IMR-90 (cell line): ENCODE measurements at regions not wholly inside any gene's neighbourhood (a gene's known extent, or its start where the extent isn't known, plus 50 kb on each side); places are given as distances from the start of the nearest gene placed in this dataset.

Experiments
- ATAC-seq: fragments of 200-7000 bp; cut with Tn5 transposase; 2 replicates; pipeline ENCODE4 v1.9.1; 2020; ENCODE audit warnings: low read depth, mild to moderate bottlenecking, moderate library complexity
- BruUV-seq: library from RNA; stranded (reverse); fragments of 400-500 nt; replicated peaks from 2 replicates; lab custom pipeline; 2021; lab: Mats Ljungman, UMichigan
- CTCF ChIA-PET: fragments of 300-600 bp; formaldehyde crosslinking; extraction: SDS; loops from one replicate; lab custom pipeline; 2021; ENCODE audit warnings: antibody characterized with exemption; lab: Yijun Ruan, JAX
- POLR2A ChIA-PET: fragments of 300-600 bp; sonication (Branson Sonifier 250); formaldehyde crosslinking; loops from one replicate; lab custom pipeline; 2022; ENCODE audit warnings: antibody characterized with exemption; ENCODE audit not compliant: unreplicated experiment; lab: Charles Lee
- DNase-seq: peaks from one replicate; pipeline ENCODE4 v3.0.0; 2013
- H2AFZ ChIP-seq: replicated peaks from 2 replicates; pipeline ENCODE3; 2013; ENCODE audit warnings: low read length, mild to moderate bottlenecking; ENCODE audit not compliant: poor library complexity
- H2AK5ac ChIP-seq: 2 replicates; pipeline ENCODE4 v1.6.1; 2013; ENCODE audit warnings: low read depth, low read length, inconsistent platforms
- H2AK9ac ChIP-seq: replicated peaks from 2 replicates; pipeline ENCODE3; 2013; ENCODE audit warnings: mild to moderate bottlenecking, low read depth, low read length, moderate library complexity; ENCODE audit not compliant: poor library complexity
- H2BK120ac ChIP-seq: 2 replicates; pipeline ENCODE4 v1.6.1; 2013; ENCODE audit warnings: low read depth, low read length, inconsistent platforms
- H2BK15ac ChIP-seq: 3 replicates; pipeline ENCODE4 v1.6.1; 2013; ENCODE audit warnings: low read depth, low read length, inconsistent platforms
- H2BK20ac ChIP-seq: 2 replicates; pipeline ENCODE4 v1.6.1; 2013; ENCODE audit warnings: low read depth, mild to moderate bottlenecking, inconsistent platforms, low read length, moderate library complexity
- H2BK5ac ChIP-seq: 2 replicates; pipeline ENCODE4 v1.6.1; 2013; ENCODE audit warnings: mild to moderate bottlenecking, low read depth, low read length, inconsistent platforms; ENCODE audit not compliant: poor library complexity, severe bottlenecking
- H3K14ac ChIP-seq: replicated peaks from 2 replicates; pipeline ENCODE4 v1.6.1; 2013; ENCODE audit warnings: low read depth, low read length, inconsistent platforms
- H3K18ac ChIP-seq: 2 replicates; pipeline ENCODE4 v1.6.1; 2013; ENCODE audit warnings: low read depth, low read length, control low read depth
- H3K23ac ChIP-seq: 2 replicates; pipeline ENCODE4 v1.6.1; 2013; ENCODE audit warnings: low read depth, low read length, inconsistent platforms
- H3K27ac ChIP-seq: 2 replicates; pipeline ENCODE4 v1.5.1; 2013; ENCODE audit warnings: mild to moderate bottlenecking, control low read depth, low read length; ENCODE audit not compliant: insufficient read depth
- H3K27me3 ChIP-seq: 2 replicates; pipeline ENCODE4 v1.6.1; 2013; ENCODE audit warnings: low read length; ENCODE audit not compliant: control insufficient read depth, insufficient read depth
- H3K36me3 ChIP-seq: 2 replicates; pipeline ENCODE4 v1.6.1; 2013; ENCODE audit warnings: low read length, mixed read lengths; ENCODE audit not compliant: control insufficient read depth, insufficient read depth
- H3K4ac ChIP-seq: 2 replicates; pipeline ENCODE4 v1.6.1; 2013; ENCODE audit warnings: low read depth, low read length, inconsistent platforms
- H3K4me1 ChIP-seq: 2 replicates; pipeline ENCODE4 v1.6.1; 2013; ENCODE audit warnings: low read length, mixed read lengths; ENCODE audit not compliant: control insufficient read depth, insufficient read depth
- H3K4me2 ChIP-seq: 2 replicates; pipeline ENCODE4 v1.6.1; 2013; ENCODE audit warnings: low read depth, mild to moderate bottlenecking, control low read depth, low read length, moderate library complexity
- H3K4me3 ChIP-seq: 2 replicates; pipeline ENCODE4 v1.5.1; 2013; ENCODE audit warnings: low read depth, mild to moderate bottlenecking, control low read depth, low read length, moderate library complexity; ENCODE audit not compliant: insufficient read depth
- H3K56ac ChIP-seq: 2 replicates; pipeline ENCODE4 v1.6.1; 2013; ENCODE audit warnings: low read length, inconsistent platforms; ENCODE audit not compliant: insufficient read depth; ENCODE audit errors: extremely low read depth
- H3K79me1 ChIP-seq, 2 experiments: 2 replicates each; pipeline ENCODE4 v1.6.1; 2013; ENCODE audit warnings: low read length in 2 of 2, inconsistent platforms in 1 of 2, low read depth in 1 of 2
- H3K9ac ChIP-seq: 2 replicates; pipeline ENCODE4 v1.6.1; 2013; ENCODE audit warnings: low read depth, low read length, control low read depth
- H3K9me1 ChIP-seq: 2 replicates; pipeline ENCODE4 v1.6.1; 2013; ENCODE audit warnings: low read length, inconsistent platforms; ENCODE audit not compliant: insufficient read depth
- H3K9me3 ChIP-seq: 2 replicates; pipeline ENCODE4 v1.6.1; 2013; ENCODE audit warnings: low read length; ENCODE audit not compliant: control insufficient read depth, insufficient read depth
- H4K20me1 ChIP-seq: 2 replicates; pipeline ENCODE4 v1.6.1; 2013; ENCODE audit warnings: low read length, inconsistent platforms; ENCODE audit not compliant: insufficient read depth
- H4K5ac ChIP-seq: 2 replicates; pipeline ENCODE4 v1.6.1; 2013; ENCODE audit warnings: mild to moderate bottlenecking, low read depth, low read length, control low read depth
- H4K8ac ChIP-seq, 2 experiments: 2 replicates each; pipeline ENCODE4 v1.6.1; 2013; ENCODE audit warnings: low read depth in 2 of 2, low read length in 2 of 2, control low read depth in 1 of 2, inconsistent platforms in 1 of 2
- H4K91ac ChIP-seq: 2 replicates; pipeline ENCODE4 v1.6.1; 2013; ENCODE audit warnings: low read depth, low read length, inconsistent platforms; ENCODE audit not compliant: insufficient read depth
- FOS ChIP-seq: fragments of 150-350 bp; IDR thresholded peaks from 2 replicates; pipeline ENCODE4 v1.6.1; 2016; ENCODE audit warnings: low read depth, low read length
- MAFK ChIP-seq: IDR thresholded peaks from 2 replicates; pipeline ENCODE4 v1.6.1; 2012; ENCODE audit warnings: low read depth, low read length, improper control_type of control experiment
- MXI1 ChIP-seq: IDR thresholded peaks from 2 replicates; pipeline ENCODE4 v1.6.1; 2012; ENCODE audit warnings: low read depth, mild to moderate bottlenecking, low read length, moderate library complexity, borderline replicate concordance
- NFE2L2 ChIP-seq: fragments of 150-350 bp; IDR thresholded peaks from 2 replicates; pipeline ENCODE4 v1.6.1; 2016; ENCODE audit warnings: low read depth, mild to moderate bottlenecking, low read length
- RFX5 ChIP-seq: IDR thresholded peaks from 2 replicates; pipeline ENCODE4 v1.8.0; 2012; ENCODE audit warnings: low read depth, mild to moderate bottlenecking, low read length, moderate library complexity
- WGBS, 2 experiments: methylation state at CpG; one replicate each; pipeline versions ENCODE4 v1.1.5 to v1.1.7; 2013; ENCODE audit warnings: missing lambda C conversion rate in 2 of 2; ENCODE audit not compliant: insufficient read length in 1 of 2; ENCODE audit errors: extremely low coverage in 2 of 2; 5-methylcytosine and 5-hydroxymethylcytosine counted together
- dilution Hi-C: fragments of 300-500 bp; cut with HindIII; formaldehyde crosslinking; loops from one replicate; pipeline ENCODE4 v1.14.3; 2018; ENCODE audit warnings: low sequenced_read_pairs; ENCODE audit not compliant: unreplicated experiment
- in situ Hi-C: fragments of 300-500 bp; cut with MboI; formaldehyde crosslinking; loops from 3 replicates; pipeline ENCODE4 v1.14.3; 2019; ENCODE audit warnings: low sequenced_read_pairs, inconsistent platforms, mixed read lengths
- intact Hi-C: fragments of 100-400 bp; cut with micrococcal nuclease; formaldehyde crosslinking; loops from 2 replicates; pipeline ENCODE4 v1.10.0; 2022
- TF ChIP-seq, protein P1 (sequence below): fragments of 150-350 bp; IDR thresholded peaks from 2 replicates; pipeline ENCODE4 v1.6.1; 2016; ENCODE audit warnings: low read depth, mild to moderate bottlenecking, low read length, moderate library complexity, borderline replicate concordance

- WGBS, 2 experiments, result no CpG with 5 or more reads among the region's 1 CpG
- H3K4me3 ChIP-seq, result no peak overlapping the region
- H4K20me1 ChIP-seq, result no peaks in the 10 kb centered on the region
- H2AK5ac ChIP-seq, result no peak overlapping the region
- no peak overlapping the region for H2BK15ac ChIP-seq
- H3K18ac ChIP-seq, result no peak overlapping the region
- intact Hi-C loops (no loop called here), dilution Hi-C loops (no loop called here), in situ Hi-C loops (no loop called here)
- no peaks in the 10 kb centered on the region for H3K4me1 ChIP-seq
- no peaks in the 10 kb centered on the region for H3K36me3 ChIP-seq
- no peak overlapping the region for H3K23ac ChIP-seq
- H2BK5ac ChIP-seq, result no peak overlapping the region
- no peak overlapping the region for H2BK20ac ChIP-seq
- no peaks in the 10 kb centered on the region for H3K9me3 ChIP-seq
- ATAC-seq (no peak), DNase-seq (no peak)
- no peak overlapping the region for H3K4ac ChIP-seq
- no peak overlapping the region for H4K5ac ChIP-seq
- H2AFZ ChIP-seq, result no peak overlapping the region
- no TSS peak for BruUV-seq
- H3K27ac ChIP-seq, result no peak overlapping the region
- H3K27me3 ChIP-seq, result no peaks in the 10 kb centered on the region
- H2BK120ac ChIP-seq, result no peak overlapping the region
- no peak overlapping the region for H4K8ac ChIP-seq
- H2AK9ac ChIP-seq, result no peak overlapping the region
- H3K9ac ChIP-seq, result no peak overlapping the region
- H4K91ac ChIP-seq, result no peak overlapping the region
- H3K9me1 ChIP-seq, result no peaks in the 10 kb centered on the region
- no peak for TF ChIP-seq MXI1
- TF ChIP-seq MAFK, result no peak
- no peak for TF ChIP-seq RFX5
- TF ChIP-seq FOS, result no peak
- TF ChIP-seq NFE2L2, result no peak
- TF ChIP-seq, protein P1, sequence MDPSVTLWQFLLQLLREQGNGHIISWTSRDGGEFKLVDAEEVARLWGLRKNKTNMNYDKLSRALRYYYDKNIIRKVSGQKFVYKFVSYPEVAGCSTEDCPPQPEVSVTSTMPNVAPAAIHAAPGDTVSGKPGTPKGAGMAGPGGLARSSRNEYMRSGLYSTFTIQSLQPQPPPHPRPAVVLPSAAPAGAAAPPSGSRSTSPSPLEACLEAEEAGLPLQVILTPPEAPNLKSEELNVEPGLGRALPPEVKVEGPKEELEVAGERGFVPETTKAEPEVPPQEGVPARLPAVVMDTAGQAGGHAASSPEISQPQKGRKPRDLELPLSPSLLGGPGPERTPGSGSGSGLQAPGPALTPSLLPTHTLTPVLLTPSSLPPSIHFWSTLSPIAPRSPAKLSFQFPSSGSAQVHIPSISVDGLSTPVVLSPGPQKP, result no peak
- POLR2A ChIA-PET, result no interaction called here
- CTCF ChIA-PET, result no interaction called here
- H3K14ac ChIP-seq, result no peak overlapping the region
- H3K56ac ChIP-seq, result no peak overlapping the region
- H3K4me2 ChIP-seq, result no peak overlapping the region
- no peaks in the 10 kb centered on the region for H3K79me1 ChIP-seq
Measured at GRCh38 chr14:30395065-30395464, 163.9 kb upstream of the G2E3 start.
